ENCODE measurements at regions not wholly inside any gene's neighbourhood (a gene's known extent, or its start where the extent isn't known, plus 50 kb on each side); places are given as distances from the start of the nearest gene placed in this dataset.

- TF ChIP-seq FOS (IDR thresholded peaks at IDR 0.05; ENCODE audit: borderline replicate concordance, insufficient read depth, low read length) (no peak), CTCF (IDR thresholded peaks at IDR 0.05; ENCODE audit: extremely low read depth in 1 of 2, insufficient read depth in 1 of 2, low read depth in 1 of 2, low read length in 2 of 2) (no peak), POLR2A (IDR thresholded peaks at IDR 0.05; ENCODE audit: low read depth, low read length) (no peak), POLR2AphosphoS5 (IDR thresholded peaks at IDR 0.05; ENCODE audit: insufficient read depth, low read depth, low read length) (no peak), MAX (IDR thresholded peaks at IDR 0.05; ENCODE audit: insufficient read depth, insufficient read length) (no peak), GATA2 (IDR thresholded peaks at IDR 0.05; ENCODE audit: insufficient read depth, insufficient read length, low read depth, low read length) (no peak), EZH2 (IDR thresholded peaks at IDR 0.05; ENCODE audit: borderline replicate concordance, low read depth, low read length, severe bottlenecking) (no peak), MYC (IDR thresholded peaks at IDR 0.05; ENCODE audit: low read depth, low read length) (no peak), JUN (IDR thresholded peaks at IDR 0.05; ENCODE audit: borderline replicate concordance, insufficient read depth, insufficient read length, low read depth) (no peak)
Observed at GRCh38 chrX:11056322-11057176, 54.6 kb upstream of the HCCS start.

Data from endothelial cell of umbilical vein (primary cell).